ENCODE measurements at regions not wholly inside any gene's neighbourhood (a gene's known extent, or its start where the extent isn't known, plus 50 kb on each side); places are given as distances from the start of the nearest gene placed in this dataset.
"Not testable (repeated sequence)": the region's sequence is repeated elsewhere in the genome, so short reads cannot be mapped to it uniquely, and the experiment has no call there.

GRCh38 chr4:148854203-148854602 lies 412.0 kb upstream of the NR3C2 start:
- DNase-seq = no peak

GRCh38 chr4:148852092-148852699 lies 410.0 kb upstream of the NR3C2 start:
- no peak for DNase-seq

GRCh38 chr4:148850257-148850995 lies 408.2 kb upstream of the NR3C2 start:
- no peak for DNase-seq

GRCh38 chr4:148849581-148849980 lies 407.4 kb upstream of the NR3C2 start:
- DNase-seq = no peak

GRCh38 chr4:148847544-148848255 lies 405.5 kb upstream of the NR3C2 start:
- DNase-seq = no peak

- DNase-seq = no peak
These were observed 403.4 kb upstream of the NR3C2 start for GRCh38 chr4:148845609-148846008.

GRCh38 chr4:148843625-148844024 lies 401.4 kb upstream of the NR3C2 start:
- DNase-seq = no peak

GRCh38 chr4:148842843-148843242 lies 400.6 kb upstream of the NR3C2 start:
- no peak for DNase-seq

- not testable (repeated sequence) for DNase-seq
These were observed 395.4 kb upstream of the NR3C2 start for GRCh38 chr4:148837571-148837970.

GRCh38 chr4:148834804-148835631 lies 392.8 kb upstream of the NR3C2 start:
- no peak for DNase-seq

GRCh38 chr4:148831945-148832344 lies 389.7 kb upstream of the NR3C2 start:
- no peak for DNase-seq

- no peak for DNase-seq
These were observed 386.1 kb upstream of the NR3C2 start for GRCh38 chr4:148828291-148828690.

GRCh38 chr4:148827781-148828180 lies 385.6 kb upstream of the NR3C2 start:
- no peak for DNase-seq

GRCh38 chr4:148823419-148823769 lies 381.2 kb upstream of the NR3C2 start:
- DNase-seq = no peak

- no peak for DNase-seq
These were observed 380.6 kb upstream of the NR3C2 start for GRCh38 chr4:148822572-148823418.

- no peak for DNase-seq
These were observed 371.8 kb upstream of the NR3C2 start for GRCh38 chr4:148814030-148814429.

GRCh38 chr4:148813289-148813688 lies 371.1 kb upstream of the NR3C2 start:
- DNase-seq = no peak

- DNase-seq = no peak
These were observed 369.9 kb upstream of the NR3C2 start for GRCh38 chr4:148812101-148812500.

- no peak for DNase-seq
These were observed 368.2 kb upstream of the NR3C2 start for GRCh38 chr4:148810461-148810860.

- no peak for DNase-seq
These were observed 366.2 kb upstream of the NR3C2 start for GRCh38 chr4:148808416-148808815.

GRCh38 chr4:148800940-148801339 lies 358.7 kb upstream of the NR3C2 start:
- no peak for DNase-seq

GRCh38 chr4:148800336-148800885 lies 358.2 kb upstream of the NR3C2 start:
- no peak for DNase-seq
